SK-N-MC (cell line): ENCODE measurements at regions not wholly inside any gene's neighbourhood (a gene's known extent, or its start where the extent isn't known, plus 50 kb on each side); places are given as distances from the start of the nearest gene placed in this dataset.

Experiments
- EZH2 ChIP-seq: fragments of 200-600 bp; sonication (generic); IDR thresholded peaks from one replicate; pipeline ENCODE4 v1.6.1; 2017; ENCODE audit warnings: antibody characterized with exemption
- FOXP2 ChIP-seq: optimal IDR thresholded peaks from 2 replicates; pipeline ENCODE3; 2011; ENCODE audit warnings: mild to moderate bottlenecking, moderate library complexity; ENCODE audit not compliant: insufficient read depth; ENCODE audit errors: extremely low read length, control extremely low read depth
- POLR2AphosphoS5 ChIP-seq: IDR thresholded peaks from 2 replicates; pipeline ENCODE4 v1.6.1; 2012; ENCODE audit warnings: mild to moderate bottlenecking, low read depth, low read length, borderline replicate concordance

- TF ChIP-seq POLR2AphosphoS5 (no peak), EZH2 (no peak), FOXP2 (no peak)
Measured at GRCh38 chr5:18023275-18023674, 389.0 kb downstream of the TAF11L14 start.
